Epithelial cell of proximal tubule (primary cell): ENCODE measurements at regions not wholly inside any gene's neighbourhood (a gene's known extent, or its start where the extent isn't known, plus 50 kb on each side); places are given as distances from the start of the nearest gene placed in this dataset.
"Not testable (repeated sequence)": the region's sequence is repeated elsewhere in the genome, so short reads cannot be mapped to it uniquely, and the experiment has no call there.

Experiments
- DNase-seq: peaks from one replicate; pipeline ENCODE4 v3.0.0-alpha.2; 2011; ENCODE audit warnings: low read depth
- H3K4me3 ChIP-seq: 2 replicates; pipeline ENCODE4 v1.5.1; 2011; ENCODE audit warnings: low read depth, mild to moderate bottlenecking, low read length
- TF ChIP-seq, protein P1 (sequence below): conservative IDR thresholded peaks from 2 replicates; pipeline ENCODE4 v1.5.1; 2012; ENCODE audit warnings: low read depth, mild to moderate bottlenecking, low read length

DNA sequence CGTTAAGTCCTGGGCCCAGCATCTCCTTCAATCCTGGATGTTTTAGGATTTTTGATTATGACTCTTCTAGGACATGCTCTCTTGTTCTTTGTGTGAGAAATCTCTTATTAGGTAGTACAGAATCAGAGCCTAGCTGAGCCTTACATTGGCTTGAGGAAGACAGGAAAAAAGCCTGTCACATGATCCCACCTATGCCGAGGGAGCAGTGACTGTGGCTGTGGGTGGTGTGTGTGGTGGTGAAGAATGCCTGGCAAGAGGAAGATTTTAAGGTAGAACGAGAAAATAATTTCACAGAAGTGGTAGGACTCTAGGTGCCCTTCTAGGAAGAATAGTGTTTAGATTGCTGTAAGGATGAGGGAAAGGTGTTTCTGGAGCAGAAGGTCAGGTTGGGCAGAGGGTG, 449.5 kb upstream of the PROX1 start:
- no peak for DNase-seq
- no peak overlapping the region for H3K4me3 ChIP-seq
- TF ChIP-seq, protein P1, sequence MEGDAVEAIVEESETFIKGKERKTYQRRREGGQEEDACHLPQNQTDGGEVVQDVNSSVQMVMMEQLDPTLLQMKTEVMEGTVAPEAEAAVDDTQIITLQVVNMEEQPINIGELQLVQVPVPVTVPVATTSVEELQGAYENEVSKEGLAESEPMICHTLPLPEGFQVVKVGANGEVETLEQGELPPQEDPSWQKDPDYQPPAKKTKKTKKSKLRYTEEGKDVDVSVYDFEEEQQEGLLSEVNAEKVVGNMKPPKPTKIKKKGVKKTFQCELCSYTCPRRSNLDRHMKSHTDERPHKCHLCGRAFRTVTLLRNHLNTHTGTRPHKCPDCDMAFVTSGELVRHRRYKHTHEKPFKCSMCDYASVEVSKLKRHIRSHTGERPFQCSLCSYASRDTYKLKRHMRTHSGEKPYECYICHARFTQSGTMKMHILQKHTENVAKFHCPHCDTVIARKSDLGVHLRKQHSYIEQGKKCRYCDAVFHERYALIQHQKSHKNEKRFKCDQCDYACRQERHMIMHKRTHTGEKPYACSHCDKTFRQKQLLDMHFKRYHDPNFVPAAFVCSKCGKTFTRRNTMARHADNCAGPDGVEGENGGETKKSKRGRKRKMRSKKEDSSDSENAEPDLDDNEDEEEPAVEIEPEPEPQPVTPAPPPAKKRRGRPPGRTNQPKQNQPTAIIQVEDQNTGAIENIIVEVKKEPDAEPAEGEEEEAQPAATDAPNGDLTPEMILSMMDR, result no peak

DNA sequence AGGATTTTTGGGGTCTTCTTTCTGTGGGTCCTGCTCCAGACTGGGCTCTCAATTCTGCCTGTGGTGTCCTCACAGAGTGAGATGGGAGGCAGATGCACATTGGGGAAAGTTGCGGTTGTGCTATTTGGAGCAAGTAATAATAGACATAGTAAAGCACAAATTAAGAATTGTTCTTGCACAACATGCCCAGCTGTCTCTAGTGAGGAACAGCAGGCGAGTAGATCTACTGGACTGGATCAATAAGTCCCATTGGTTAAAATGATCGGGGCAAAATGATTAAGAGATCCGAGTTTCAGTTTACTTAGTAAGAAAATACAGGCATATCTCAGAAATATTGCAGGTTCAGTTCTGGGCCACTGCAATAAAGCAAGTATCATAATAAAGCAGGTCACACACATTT, 448.3 kb upstream of the PROX1 start:
- DNase-seq, result no peak
- TF ChIP-seq, protein P1, result no peak

DNA sequence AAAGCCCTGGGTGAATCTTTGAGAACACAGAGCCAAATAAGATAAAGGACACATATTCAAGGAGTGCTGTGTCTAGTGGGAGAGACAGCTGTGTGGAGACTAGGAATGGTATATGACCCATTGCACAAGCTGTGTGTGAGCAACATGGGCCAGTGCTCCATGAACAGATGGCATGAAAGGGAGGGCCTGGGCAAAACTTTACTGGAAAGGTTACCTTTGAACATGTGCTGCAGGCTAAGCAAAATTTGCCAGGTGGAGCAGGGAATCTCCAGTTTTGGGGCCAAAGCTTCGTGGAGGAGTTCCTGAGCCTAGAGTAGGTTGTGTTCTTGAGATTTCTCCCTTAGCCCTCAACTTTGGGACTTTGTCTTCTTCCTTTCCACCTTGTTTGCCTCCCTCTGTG, 446.1 kb upstream of the PROX1 start:
- no peak overlapping the region for H3K4me3 ChIP-seq
- TF ChIP-seq, protein P1, result no peak
- no peak for DNase-seq

More for the DNA sequence above, 448.3 kb upstream of the PROX1 start:
- no peak overlapping the region for H3K4me3 ChIP-seq

DNA sequence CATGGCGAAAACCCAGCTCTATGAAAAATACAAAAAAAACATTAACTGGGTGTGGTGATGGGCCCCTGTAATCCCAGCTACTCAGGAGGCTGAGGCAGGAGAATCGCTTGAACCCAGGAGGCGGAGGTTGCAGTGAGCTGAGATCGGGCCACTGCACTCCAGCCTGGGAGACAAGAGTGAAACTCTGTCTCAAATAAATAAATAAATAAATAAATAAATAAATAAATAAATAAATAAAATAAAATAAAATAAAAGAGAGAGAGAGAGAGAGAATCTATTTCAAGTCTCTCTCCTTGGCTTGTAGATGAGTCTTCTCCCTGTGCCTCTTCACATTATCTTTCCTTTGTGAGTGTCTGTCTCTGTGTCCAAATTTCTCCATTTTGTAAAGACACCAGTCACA, 442.6 kb upstream of the PROX1 start:
- not testable (repeated sequence) for H3K4me3 ChIP-seq, DNase-seq

DNA sequence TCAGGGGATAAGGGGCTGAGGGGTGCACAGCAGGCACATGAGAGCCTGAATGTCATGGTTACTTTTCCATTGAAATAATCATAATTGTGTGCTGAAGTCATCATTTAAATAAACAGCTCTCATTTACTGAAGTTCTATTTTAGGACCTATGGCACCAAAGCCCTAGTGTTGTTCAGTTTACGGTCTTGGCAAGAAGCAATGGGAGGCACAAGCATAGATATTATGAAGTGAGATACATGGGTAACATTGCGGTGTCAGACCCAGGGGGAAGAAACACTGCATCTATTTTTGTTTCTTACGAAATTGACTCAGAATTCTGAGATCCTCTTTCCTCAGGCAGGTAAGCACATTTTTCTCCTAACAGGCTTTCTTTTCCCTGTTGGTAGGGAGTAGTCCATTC, 437.8 kb upstream of the PROX1 start:
- TF ChIP-seq, protein P1, result no peak
- no peak for DNase-seq
- no peak overlapping the region for H3K4me3 ChIP-seq

DNA sequence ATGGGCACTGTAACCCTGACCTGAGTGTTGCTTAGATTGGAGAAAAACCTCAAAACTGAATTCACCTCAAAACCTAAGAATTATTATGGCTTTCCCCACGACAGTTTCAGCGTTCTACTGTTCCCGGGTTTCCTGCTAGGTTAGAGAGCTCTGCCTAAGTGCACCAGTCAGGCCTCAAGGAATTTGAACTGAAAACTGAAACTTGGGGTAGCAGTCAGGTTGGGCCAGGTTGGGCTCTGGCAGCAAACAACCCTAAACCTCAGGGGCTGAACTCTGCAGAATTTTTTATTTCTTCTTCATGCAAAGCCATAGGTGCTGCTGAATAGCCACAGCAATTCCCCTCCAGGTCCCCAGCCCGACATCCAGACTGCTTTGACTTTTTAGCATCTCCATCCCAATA, 437.0 kb upstream of the PROX1 start:
- H3K4me3 ChIP-seq, result no peak overlapping the region
- DNase-seq, result no peak
- TF ChIP-seq, protein P1, result no peak

DNA sequence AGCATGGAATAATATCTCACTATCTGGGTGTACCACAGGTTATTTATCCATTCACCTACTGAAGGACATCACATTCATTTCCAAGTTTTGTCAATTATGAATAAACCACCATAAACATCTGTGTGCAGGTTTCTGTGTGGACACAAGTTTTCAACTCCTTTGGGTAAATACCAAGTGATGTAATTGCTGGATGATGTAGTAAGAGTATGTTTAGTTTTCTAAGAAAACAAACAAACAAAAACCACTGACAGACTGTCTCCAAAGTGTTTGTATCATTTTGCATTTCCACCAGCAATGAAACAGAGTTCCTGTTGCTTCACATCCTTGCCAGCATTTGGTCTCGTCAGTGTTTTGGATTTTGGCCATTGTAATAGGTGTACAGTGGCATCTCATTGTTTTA, 435.7 kb upstream of the PROX1 start:
- no peak overlapping the region for H3K4me3 ChIP-seq
- no peak for DNase-seq
- TF ChIP-seq, protein P1, result no peak

DNA sequence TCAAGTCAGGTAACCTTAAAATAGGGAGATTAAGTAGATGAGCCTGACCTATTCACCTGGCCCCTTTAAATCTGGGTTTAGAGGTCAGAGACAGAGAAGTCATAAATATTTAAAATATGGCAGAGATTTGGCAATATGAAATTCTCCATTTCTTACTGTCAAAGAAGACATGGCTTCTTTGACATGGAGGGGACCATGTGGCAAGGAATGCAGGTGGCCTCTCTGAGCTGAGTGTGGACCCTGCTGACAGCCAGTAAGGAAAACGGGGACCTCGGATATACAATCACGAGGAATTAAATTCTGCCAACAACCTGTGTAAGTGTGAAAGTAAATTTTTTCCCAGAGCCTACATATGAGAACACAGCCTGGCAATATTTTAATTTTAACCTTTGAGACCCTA, 427.5 kb upstream of the PROX1 start:
- TF ChIP-seq, protein P1, result no peak
- DNase-seq, result no peak
- no peak overlapping the region for H3K4me3 ChIP-seq
